CD4-positive, alpha-beta T cell (primary cell): ENCODE measurements at regions not wholly inside any gene's neighbourhood (a gene's known extent, or its start where the extent isn't known, plus 50 kb on each side); places are given as distances from the start of the nearest gene placed in this dataset.

Experiments used
- ATAC-seq: fragments of 200-7000 bp; cut with Tn5 transposase; one replicate; pipeline ENCODE4 v1.10.0; 2022; ENCODE audit warnings: mild to moderate bottlenecking; ENCODE audit not compliant: poor library complexity
- CTCF ChIA-PET: fragments of 350-600 bp; sonication (Branson Sonifier 250); formaldehyde crosslinking; loops from one replicate; lab custom pipeline; 2021; ENCODE audit warnings: antibody characterized with exemption, inconsistent platforms; lab: Charles Lee
- POLR2A ChIA-PET: fragments of 350-600 bp; sonication (Branson Sonifier 250); formaldehyde crosslinking; loops from one replicate; lab custom pipeline; 2021; ENCODE audit warnings: antibody characterized with exemption, inconsistent platforms; lab: Charles Lee
- DNase-seq, 14 experiments: peaks; one replicate each; pipeline ENCODE4 v3.0.0-alpha.2; 2013 to 2020; ENCODE audit warnings: mixed read lengths in 2 of 14
- H3K27ac ChIP-seq, 2 donors: one replicate each; pipeline versions ENCODE4 v1.5.1 to v1.7.0; 2013; ENCODE audit warnings: low read length in 2 of 2, low read depth in 1 of 2, mild to moderate bottlenecking in 1 of 2
- H3K27me3 ChIP-seq, 2 experiments: 1 replicate in 1 of 2; 2 replicates in 1 of 2; pipeline versions ENCODE4 v1.6.1 to v1.7.0; 2013; ENCODE audit warnings: low read length in 2 of 2, control low read depth in 1 of 2, mild to moderate bottlenecking in 1 of 2, moderate library complexity in 1 of 2; ENCODE audit not compliant: insufficient read depth in 2 of 2, control insufficient read depth in 1 of 2
- H3K36me3 ChIP-seq: one replicate; pipeline ENCODE4 v1.6.1; 2013; ENCODE audit warnings: low read length, control low read depth; ENCODE audit not compliant: insufficient read depth
- H3K4me1 ChIP-seq: one replicate; pipeline ENCODE4 v1.6.1; 2013; ENCODE audit warnings: low read length, control low read depth; ENCODE audit not compliant: insufficient read depth
- H3K4me3 ChIP-seq: one replicate; pipeline ENCODE4 v1.5.1; 2013; ENCODE audit warnings: mild to moderate bottlenecking, low read length, moderate library complexity
- H3K9me3 ChIP-seq, 2 experiments: 1 replicate in 1 of 2; 2 replicates in 1 of 2; pipeline versions ENCODE4 v1.6.1 to v1.7.0; 2013; ENCODE audit warnings: low read length in 2 of 2, mild to moderate bottlenecking in 2 of 2, control low read depth in 1 of 2, moderate library complexity in 1 of 2; ENCODE audit not compliant: control insufficient read depth in 1 of 2, insufficient read depth in 1 of 2
- H3K27ac Mint-ChIP-seq: one replicate; pipeline ENCODE4 v1.8.0; 2020; ENCODE audit warnings: mixed read lengths
- H3K27me3 Mint-ChIP-seq: one replicate; pipeline ENCODE4 v1.8.0; 2021; ENCODE audit warnings: mixed read lengths
- H3K36me3 Mint-ChIP-seq: one replicate; pipeline ENCODE4 v1.8.0; 2021; ENCODE audit warnings: low read depth, mixed read lengths
- H3K4me1 Mint-ChIP-seq: one replicate; pipeline ENCODE4 v1.8.0; 2021; ENCODE audit warnings: low read depth, mixed read lengths
- H3K4me3 Mint-ChIP-seq: one replicate; pipeline ENCODE4 v1.8.0; 2020; ENCODE audit warnings: mild to moderate bottlenecking, mixed read lengths
- H3K9me3 Mint-ChIP-seq: one replicate; pipeline ENCODE4 v1.8.0; 2020; ENCODE audit warnings: mixed read lengths
- CTCF ChIP-seq: fragments of 200-600 bp; IDR thresholded peaks from one replicate; pipeline ENCODE4 v1.8.0; 2022; ENCODE audit warnings: antibody characterized with exemption, mild to moderate bottlenecking
- intact Hi-C, 2 experiments: fragments of 100-400 bp; cut with DNase I in 1 of 2; cut with micrococcal nuclease in 1 of 2; formaldehyde crosslinking; loops; one replicate each; pipeline versions ENCODE4 v1.15.1 to v1.9.0; 2023 to 2025; cut with DNase I, micrococcal nuclease

GRCh38 chr10:65861249-65861648 is 1064.6 kb upstream of the LRRTM3 start:
- Histone ChIP-seq H3K9me3 (no peaks in the 10 kb centered on the region), H3K27me3 (no peaks in the 10 kb centered on the region), H3K27ac (no peak overlapping the region), H3K4me1 (no peaks in the 10 kb centered on the region), H3K4me3 (no peak overlapping the region), H3K36me3 (no peaks in the 10 kb centered on the region)
- ChIA-PET POLR2A (no interaction called here), CTCF (no interaction called here)
- H3K4me1 Mint-ChIP-seq: no peaks in the 10 kb centered on the region
- TF ChIP-seq CTCF: no peak
- no peak overlapping the region for H3K4me3 Mint-ChIP-seq
- no peaks in the 10 kb centered on the region for H3K36me3 Mint-ChIP-seq
- intact Hi-C loops: no loop called here
- H3K9me3 Mint-ChIP-seq: peaks cover 8% of the 10 kb centered on the region
- DNase-seq (no peak), ATAC-seq (no peak)
- no peaks in the 10 kb centered on the region for H3K27me3 Mint-ChIP-seq
- H3K27ac Mint-ChIP-seq: no peak overlapping the region
